ENCODE measurements at regions not wholly inside any gene's neighbourhood (a gene's known extent, or its start where the extent isn't known, plus 50 kb on each side); places are given as distances from the start of the nearest gene placed in this dataset.

GRCh38 chr16:54231919-54232318 lies 54.7 kb downstream of the IRX3 start:
- CTCF ChIA-PET = no interaction called here
- intact Hi-C loops (cut with micrococcal nuclease) = no loop called here
- Mint-ChIP-seq H3K36me3 (ENCODE audit: low read depth) (no peaks in the 10 kb centered on the region), H3K27ac (no peak overlapping the region), H3K9me3 (no peaks in the 10 kb centered on the region), H3K4me1 (ENCODE audit: low read depth) (no peaks in the 10 kb centered on the region), H3K4me3 (no peak overlapping the region), H3K27me3 (peaks cover 14% of the 10 kb centered on the region)
- DNase-seq = no peak
- no peak for TF ChIP-seq CTCF (IDR thresholded peaks at IDR 0.05)
- POLR2A ChIA-PET = interaction anchor here (0.7 kb wide), 1 partner anchor 1980 kb away, joined by 3 read pairs; no protein-coding TSS in a partner anchor
- no peak for ATAC-seq

GRCh38 chr16:54231336-54231735 lies 55.3 kb downstream of the IRX3 start:
- H3K4me3 Mint-ChIP-seq = no peak overlapping the region

GRCh38 chr16:54228325-54228724 lies 58.3 kb downstream of the IRX3 start:
- POLR2A ChIA-PET = no interaction called here
- Mint-ChIP-seq H3K36me3 (ENCODE audit: low read depth) (no peaks in the 10 kb centered on the region), H3K4me3 (no peak overlapping the region), H3K27me3 (peaks cover 4% of the 10 kb centered on the region), H3K27ac (no peak overlapping the region), H3K9me3 (no peaks in the 10 kb centered on the region), H3K4me1 (ENCODE audit: low read depth) (no peaks in the 10 kb centered on the region)
- no peak for DNase-seq
- intact Hi-C loops (cut with micrococcal nuclease) = no loop called here
- ATAC-seq = no peak
- CTCF ChIA-PET = no interaction called here
- no peak for TF ChIP-seq CTCF (IDR thresholded peaks at IDR 0.05)

More at GRCh38 chr16:54231336-54231735, 55.3 kb downstream of the IRX3 start:
- H3K4me1 Mint-ChIP-seq (ENCODE audit: low read depth) = no peaks in the 10 kb centered on the region
- H3K9me3 Mint-ChIP-seq = no peaks in the 10 kb centered on the region
- no peak for TF ChIP-seq CTCF (IDR thresholded peaks at IDR 0.05)
- H3K27ac Mint-ChIP-seq = no peak overlapping the region
- ATAC-seq (no peak), DNase-seq (no peak)
- intact Hi-C loops (cut with micrococcal nuclease) = no loop called here
- no peaks in the 10 kb centered on the region for H3K36me3 Mint-ChIP-seq (ENCODE audit: low read depth)
- ChIA-PET CTCF (no interaction called here), POLR2A (interaction anchor here (0.7 kb wide), 1 partner anchor 1980 kb away, joined by 3 read pairs; no protein-coding TSS in a partner anchor)
- peaks cover 11% of the 10 kb centered on the region for H3K27me3 Mint-ChIP-seq

- Mint-ChIP-seq H3K4me1 (ENCODE audit: low read depth) (no peaks in the 10 kb centered on the region), H3K27me3 (peaks cover 2% of the 10 kb centered on the region), H3K27ac (no peak overlapping the region), H3K9me3 (no peaks in the 10 kb centered on the region), H3K4me3 (no peak overlapping the region), H3K36me3 (ENCODE audit: low read depth) (no peaks in the 10 kb centered on the region)
- TF ChIP-seq CTCF (IDR thresholded peaks at IDR 0.05) = no peak
- intact Hi-C loops (cut with micrococcal nuclease) = no loop called here
- ATAC-seq (no peak), DNase-seq (no peak)
- ChIA-PET CTCF (no interaction called here), POLR2A (no interaction called here)
These were observed 60.1 kb downstream of the IRX3 start for GRCh38 chr16:54226296-54227010.

GRCh38 chr16:54219709-54220108 lies 66.9 kb downstream of the IRX3 start:
- CTCF ChIA-PET = no interaction called here
- POLR2A ChIA-PET = no interaction called here
- no peaks in the 10 kb centered on the region for H3K9me3 Mint-ChIP-seq
- TF ChIP-seq CTCF (IDR thresholded peaks at IDR 0.05) = no peak
- H3K27ac Mint-ChIP-seq = no peak overlapping the region
- ATAC-seq (no peak), DNase-seq (no peak)
- no peaks in the 10 kb centered on the region for H3K4me1 Mint-ChIP-seq (ENCODE audit: low read depth)
- H3K4me3 Mint-ChIP-seq = no peak overlapping the region
- intact Hi-C loops (cut with micrococcal nuclease) = no loop called here
- no peaks in the 10 kb centered on the region for H3K36me3 Mint-ChIP-seq (ENCODE audit: low read depth)
- H3K27me3 Mint-ChIP-seq = peaks cover 2% of the 10 kb centered on the region

Measured in activated CD8-positive, alpha-beta T cell treated with anti-CD3 and anti-CD28 coated beads for 36 hours (primary cell).